HepG2 (cell line): ENCODE measurements at regions not wholly inside any gene's neighbourhood (a gene's known extent, or its start where the extent isn't known, plus 50 kb on each side); places are given as distances from the start of the nearest gene placed in this dataset.

Source experiments
- CBX1 ChIP-seq: IDR thresholded peaks from one replicate; pipeline ENCODE4 v1.6.1; 2016; ENCODE audit warnings: antibody characterized with exemption, low read depth
- FOSL1 ChIP-seq: sonication (generic); formaldehyde crosslinking; IDR thresholded peaks from 2 replicates; pipeline ENCODE4 v1.9.0; 2021; ENCODE audit warnings: missing genetic modification reagents, borderline replicate concordance
- FOXO1 ChIP-seq: sonication (generic); formaldehyde crosslinking; IDR thresholded peaks from 2 replicates; pipeline ENCODE4 v1.4.0; 2020; ENCODE audit warnings: missing genetic modification reagents
- HNF4A ChIP-seq: sonication (generic); formaldehyde crosslinking; IDR thresholded peaks from 2 replicates; pipeline ENCODE4 v1.4.0; 2020; ENCODE audit warnings: missing genetic modification reagents
- NCOR1 ChIP-seq: fragments of 200-600 bp; sonication (generic); IDR thresholded peaks from 2 replicates; pipeline ENCODE4 v1.7.0; 2017; ENCODE audit warnings: antibody characterized with exemption, low read length, borderline replicate concordance
- NFYB ChIP-seq: sonication (generic); formaldehyde crosslinking; IDR thresholded peaks from 2 replicates; pipeline ENCODE4 v1.4.0; 2020; ENCODE audit warnings: missing genetic modification reagents
- NR2F6 ChIP-seq, 2 experiments: IDR thresholded peaks; 2 replicates each; pipeline ENCODE4 v1.6.1; 2016; ENCODE audit warnings: antibody characterized with exemption in 1 of 2, mild to moderate bottlenecking in 1 of 2
- ONECUT2 ChIP-seq: sonication (generic); formaldehyde crosslinking; IDR thresholded peaks from 2 replicates; pipeline ENCODE4 v1.4.0; 2020; ENCODE audit warnings: missing genetic modification reagents
- RBFOX2 ChIP-seq: fragments of 200-400 bp; formaldehyde crosslinking; IDR thresholded peaks from 2 replicates; pipeline ENCODE4 v1.6.1; 2017; ENCODE audit warnings: low read depth, mild to moderate bottlenecking, low read length
- REXO4 ChIP-seq: sonication (generic); formaldehyde crosslinking; IDR thresholded peaks from 2 replicates; pipeline ENCODE4 v1.8.0; 2022; ENCODE audit warnings: missing genetic modification reagents, mild to moderate bottlenecking, borderline replicate concordance
- RORA ChIP-seq: sonication (generic); formaldehyde crosslinking; IDR thresholded peaks from 2 replicates; pipeline ENCODE4 v1.5.0; 2020; ENCODE audit warnings: mild to moderate bottlenecking, missing genetic modification reagents, moderate library complexity
- SOX13 ChIP-seq, 3 experiments: fragments of 450-650 bp in 1 of 3; sonication (generic) in 1 of 3; formaldehyde crosslinking in 1 of 3; IDR thresholded peaks in 2 of 3; conservative IDR thresholded peaks in 1 of 3; 2 replicates each; pipeline versions ENCODE4 v1.5.0 to v1.6.1; 2016 to 2020; ENCODE audit warnings: antibody characterized with exemption in 1 of 3, mild to moderate bottlenecking in 1 of 3, missing compliant biosample characterization in 1 of 3, missing genetic modification reagents in 1 of 3, moderate library complexity in 1 of 3
- SOX5 ChIP-seq: IDR thresholded peaks from 2 replicates; pipeline ENCODE4 v1.6.1; 2016; ENCODE audit warnings: borderline replicate concordance
- TRIM24 ChIP-seq: sonication (generic); formaldehyde crosslinking; IDR thresholded peaks from 2 replicates; pipeline ENCODE4 v1.8.0; 2022; ENCODE audit warnings: mild to moderate bottlenecking, missing genetic modification reagents
- ZNF232 ChIP-seq: sonication (generic); formaldehyde crosslinking; IDR thresholded peaks from 2 replicates; pipeline ENCODE4 v1.4.0; 2020; ENCODE audit warnings: missing genetic modification reagents, borderline replicate concordance
- ZNF441 ChIP-seq: sonication (generic); formaldehyde crosslinking; IDR thresholded peaks from 2 replicates; pipeline ENCODE4 v1.7.0; 2021; ENCODE audit warnings: missing genetic modification reagents, borderline replicate concordance
- ZNF460 ChIP-seq: sonication (generic); formaldehyde crosslinking; IDR thresholded peaks from 2 replicates; pipeline ENCODE4 v1.5.1; 2020; ENCODE audit warnings: missing genetic modification reagents, mild to moderate bottlenecking, borderline replicate concordance
- ZNF629 ChIP-seq: sonication (generic); formaldehyde crosslinking; conservative IDR thresholded peaks from 2 replicates; pipeline ENCODE4 v1.5.0; 2020; ENCODE audit warnings: missing genetic modification reagents
- ZSCAN29 ChIP-seq: sonication (generic); formaldehyde crosslinking; conservative IDR thresholded peaks from 2 replicates; pipeline ENCODE4 v1.4.0; 2020; ENCODE audit warnings: mild to moderate bottlenecking, missing genetic modification reagents
- TF ChIP-seq, protein P1 (sequence below): sonication (generic); formaldehyde crosslinking; IDR thresholded peaks from 2 replicates; pipeline ENCODE4 v1.4.0; 2020; ENCODE audit warnings: missing genetic modification reagents, low read depth, mild to moderate bottlenecking, borderline replicate concordance
- TF ChIP-seq, protein P2 (sequence below): sonication (generic); formaldehyde crosslinking; IDR thresholded peaks from 2 replicates; pipeline ENCODE4 v1.8.1; 2023; ENCODE audit warnings: mild to moderate bottlenecking, moderate library complexity, missing genetic modification reagents
- TF ChIP-seq, protein P3 (sequence below): sonication (generic); formaldehyde crosslinking; IDR thresholded peaks from 2 replicates; pipeline ENCODE4 v1.5.0; 2020; ENCODE audit warnings: mild to moderate bottlenecking, missing genetic modification reagents, borderline replicate concordance

DNA sequence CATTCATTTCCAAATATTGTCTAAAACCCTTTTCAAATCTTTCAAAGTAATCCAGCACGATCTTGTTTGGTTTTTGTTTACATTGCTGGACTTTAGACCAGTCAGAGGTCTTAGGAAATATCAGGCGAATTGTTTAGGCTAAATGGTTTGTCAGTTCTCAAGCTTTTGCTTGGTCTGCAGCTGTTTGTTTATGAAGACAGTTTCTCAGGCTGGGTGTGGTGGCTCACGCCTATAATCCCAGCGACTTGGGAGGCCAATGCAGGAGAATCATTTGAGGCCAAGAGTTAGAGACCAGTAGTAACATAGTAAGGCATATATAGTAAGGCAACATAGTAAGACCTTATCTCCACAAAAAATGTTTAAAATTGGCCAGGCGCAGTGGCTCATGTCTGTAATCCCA, 77.5 kb downstream of the DNTTIP2 start (continued):
- TF ChIP-seq ZNF460 (CRISPR knock-in tag): peak; percentile 96
- TF ChIP-seq NCOR1: peak; percentile 83
- TF ChIP-seq REXO4 (CRISPR knock-in tag): no peak
- TF ChIP-seq, protein P1, sequence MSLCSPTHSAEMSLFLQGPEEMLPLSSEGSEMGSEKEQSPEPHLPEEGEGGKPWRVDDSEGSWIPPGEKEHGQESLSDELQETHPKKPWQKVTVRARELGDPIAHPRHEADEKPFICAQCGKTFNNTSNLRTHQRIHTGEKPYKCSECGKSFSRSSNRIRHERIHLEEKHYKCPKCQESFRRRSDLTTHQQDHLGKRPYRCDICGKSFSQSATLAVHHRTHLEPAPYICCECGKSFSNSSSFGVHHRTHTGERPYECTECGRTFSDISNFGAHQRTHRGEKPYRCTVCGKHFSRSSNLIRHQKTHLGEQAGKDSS: no peak
- TF ChIP-seq, protein P2, sequence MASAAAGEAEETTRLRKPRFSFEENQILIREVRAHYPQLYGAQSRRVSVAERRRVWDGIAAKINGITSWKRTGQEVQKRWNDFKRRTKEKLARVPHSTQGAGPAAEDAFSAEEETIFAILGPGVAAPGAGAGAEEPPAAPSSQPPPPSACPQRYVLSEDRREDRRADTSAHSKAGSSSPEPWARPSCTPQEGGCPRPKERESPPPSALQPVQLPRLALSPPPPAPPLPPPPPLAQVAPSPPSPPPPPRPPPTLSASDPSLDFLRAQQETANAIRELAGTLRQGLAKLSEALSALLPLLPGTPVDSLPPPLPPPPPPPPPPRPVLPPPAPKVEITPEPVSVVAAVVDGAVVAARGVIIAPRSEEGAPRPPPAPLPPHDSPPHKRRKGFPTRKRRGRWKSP (CRISPR knock-in tag): no peak
- TF ChIP-seq NFYB (CRISPR knock-in tag): no peak
- TF ChIP-seq ZNF629 (CRISPR knock-in tag): no peak
- no peak for TF ChIP-seq ZNF232 (CRISPR knock-in tag)
- no peak for TF ChIP-seq TRIM24 (CRISPR knock-in tag)
- TF ChIP-seq, protein P3, sequence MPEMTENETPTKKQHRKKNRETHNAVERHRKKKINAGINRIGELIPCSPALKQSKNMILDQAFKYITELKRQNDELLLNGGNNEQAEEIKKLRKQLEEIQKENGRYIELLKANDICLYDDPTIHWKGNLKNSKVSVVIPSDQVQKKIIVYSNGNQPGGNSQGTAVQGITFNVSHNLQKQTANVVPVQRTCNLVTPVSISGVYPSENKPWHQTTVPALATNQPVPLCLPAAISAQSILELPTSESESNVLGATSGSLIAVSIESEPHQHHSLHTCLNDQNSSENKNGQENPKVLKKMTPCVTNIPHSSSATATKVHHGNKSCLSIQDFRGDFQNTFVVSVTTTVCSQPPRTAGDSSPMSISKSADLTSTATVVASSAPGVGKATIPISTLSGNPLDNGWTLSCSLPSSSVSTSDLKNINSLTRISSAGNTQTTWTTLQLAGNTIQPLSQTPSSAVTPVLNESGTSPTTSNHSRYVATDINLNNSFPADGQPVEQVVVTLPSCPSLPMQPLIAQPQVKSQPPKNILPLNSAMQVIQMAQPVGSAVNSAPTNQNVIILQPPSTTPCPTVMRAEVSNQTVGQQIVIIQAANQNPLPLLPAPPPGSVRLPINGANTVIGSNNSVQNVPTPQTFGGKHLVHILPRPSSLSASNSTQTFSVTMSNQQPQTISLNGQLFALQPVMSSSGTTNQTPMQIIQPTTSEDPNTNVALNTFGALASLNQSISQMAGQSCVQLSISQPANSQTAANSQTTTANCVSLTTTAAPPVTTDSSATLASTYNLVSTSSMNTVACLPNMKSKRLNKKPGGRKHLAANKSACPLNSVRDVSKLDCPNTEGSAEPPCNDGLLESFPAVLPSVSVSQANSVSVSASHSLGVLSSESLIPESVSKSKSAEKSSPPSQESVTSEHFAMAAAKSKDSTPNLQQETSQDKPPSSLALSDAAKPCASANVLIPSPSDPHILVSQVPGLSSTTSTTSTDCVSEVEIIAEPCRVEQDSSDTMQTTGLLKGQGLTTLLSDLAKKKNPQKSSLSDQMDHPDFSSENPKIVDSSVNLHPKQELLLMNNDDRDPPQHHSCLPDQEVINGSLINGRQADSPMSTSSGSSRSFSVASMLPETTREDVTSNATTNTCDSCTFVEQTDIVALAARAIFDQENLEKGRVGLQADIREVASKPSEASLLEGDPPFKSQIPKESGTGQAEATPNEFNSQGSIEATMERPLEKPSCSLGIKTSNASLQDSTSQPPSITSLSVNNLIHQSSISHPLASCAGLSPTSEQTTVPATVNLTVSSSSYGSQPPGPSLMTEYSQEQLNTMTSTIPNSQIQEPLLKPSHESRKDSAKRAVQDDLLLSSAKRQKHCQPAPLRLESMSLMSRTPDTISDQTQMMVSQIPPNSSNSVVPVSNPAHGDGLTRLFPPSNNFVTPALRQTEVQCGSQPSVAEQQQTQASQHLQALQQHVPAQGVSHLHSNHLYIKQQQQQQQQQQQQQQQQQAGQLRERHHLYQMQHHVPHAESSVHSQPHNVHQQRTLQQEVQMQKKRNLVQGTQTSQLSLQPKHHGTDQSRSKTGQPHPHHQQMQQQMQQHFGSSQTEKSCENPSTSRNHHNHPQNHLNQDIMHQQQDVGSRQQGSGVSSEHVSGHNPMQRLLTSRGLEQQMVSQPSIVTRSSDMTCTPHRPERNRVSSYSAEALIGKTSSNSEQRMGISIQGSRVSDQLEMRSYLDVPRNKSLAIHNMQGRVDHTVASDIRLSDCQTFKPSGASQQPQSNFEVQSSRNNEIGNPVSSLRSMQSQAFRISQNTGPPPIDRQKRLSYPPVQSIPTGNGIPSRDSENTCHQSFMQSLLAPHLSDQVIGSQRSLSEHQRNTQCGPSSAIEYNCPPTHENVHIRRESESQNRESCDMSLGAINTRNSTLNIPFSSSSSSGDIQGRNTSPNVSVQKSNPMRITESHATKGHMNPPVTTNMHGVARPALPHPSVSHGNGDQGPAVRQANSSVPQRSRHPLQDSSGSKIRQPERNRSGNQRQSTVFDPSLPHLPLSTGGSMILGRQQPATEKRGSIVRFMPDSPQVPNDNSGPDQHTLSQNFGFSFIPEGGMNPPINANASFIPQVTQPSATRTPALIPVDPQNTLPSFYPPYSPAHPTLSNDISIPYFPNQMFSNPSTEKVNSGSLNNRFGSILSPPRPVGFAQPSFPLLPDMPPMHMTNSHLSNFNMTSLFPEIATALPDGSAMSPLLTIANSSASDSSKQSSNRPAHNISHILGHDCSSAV: no peak
- no peak for TF ChIP-seq FOSL1 (CRISPR knock-in tag)
- TF ChIP-seq SOX5 (CRISPR knock-in tag): peak; percentile 84; the same call in 1 of the 2 replicates
- TF ChIP-seq NR2F6 (IDR thresholded peaks at IDR 0.05): no peak
- TF ChIP-seq NR2F6 (CRISPR knock-in tag; IDR thresholded peaks at IDR 0.05): 0 out of 2 replicates have a peak, but pooled peaks have one; percentile 9
- peak; percentile 90 for TF ChIP-seq HNF4A (CRISPR knock-in tag)
- TF ChIP-seq FOXO1 (CRISPR knock-in tag): peak; percentile 28; the same call in 1 of the 2 replicates
- no peak for TF ChIP-seq ONECUT2 (CRISPR knock-in tag)
- TF ChIP-seq SOX13 (IDR thresholded peaks at IDR 0.05): no peak
- TF ChIP-seq SOX13 (CRISPR knock-in tag; conservative IDR thresholded peaks at IDR 0.05 in 1 of 2, IDR thresholded peaks at IDR 0.05 in 1 of 2): peak in 1 of 2 experiments; percentile 81; a peak in 2 of 4 replicates
- no peak for TF ChIP-seq RBFOX2
- TF ChIP-seq ZNF441 (CRISPR knock-in tag): peak; percentile 42; the same call in 1 of the 2 replicates
- no peak for TF ChIP-seq ZSCAN29 (CRISPR knock-in tag)
- TF ChIP-seq RORA: no peak
- TF ChIP-seq CBX1: no peak
